SIG-M5 treated with dmso at 0.1 percent for 504 hours (cell line): ENCODE measurements at regions not wholly inside any gene's neighbourhood (a gene's known extent, or its start where the extent isn't known, plus 50 kb on each side); places are given as distances from the start of the nearest gene placed in this dataset.

Source experiments
- DNase-seq: peaks from one replicate; lab custom pipeline; 2025; ENCODE audit not compliant: unreplicated experiment; lab: John Stamatoyannopoulos, UW

GRCh38 chr18:61047794-61048193 is 285.4 kb upstream of the CDH20 start:
- no peak for DNase-seq

- no peak for DNase-seq
Observed at GRCh38 chr18:61057443-61057842, 275.8 kb upstream of the CDH20 start.

DNA sequence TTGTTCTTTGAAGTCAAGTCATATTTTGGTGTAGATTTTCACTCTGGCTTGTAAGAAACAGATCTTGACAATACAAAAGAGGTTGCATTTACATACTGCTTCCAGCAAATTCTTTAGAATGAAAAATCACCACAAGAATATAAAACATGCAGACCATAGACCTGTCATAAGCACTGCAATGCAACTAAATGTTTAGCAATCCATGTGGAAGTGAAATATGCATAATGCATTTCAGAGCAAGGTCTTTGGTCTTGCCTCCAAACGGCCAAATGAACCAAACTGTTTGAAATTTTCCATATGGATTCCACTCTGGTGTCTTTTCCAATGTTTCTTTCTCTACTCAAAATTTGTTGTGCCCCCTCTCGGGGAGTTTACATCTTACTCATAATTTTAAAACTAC is 271.0 kb upstream of the CDH20 start:
- DNase-seq, result no peak

- DNase-seq, result no peak
Observed at GRCh38 chr18:61064911-61065310, 268.3 kb upstream of the CDH20 start.

GRCh38 chr18:61076986-61077385 is 256.2 kb upstream of the CDH20 start:
- no peak for DNase-seq

DNA sequence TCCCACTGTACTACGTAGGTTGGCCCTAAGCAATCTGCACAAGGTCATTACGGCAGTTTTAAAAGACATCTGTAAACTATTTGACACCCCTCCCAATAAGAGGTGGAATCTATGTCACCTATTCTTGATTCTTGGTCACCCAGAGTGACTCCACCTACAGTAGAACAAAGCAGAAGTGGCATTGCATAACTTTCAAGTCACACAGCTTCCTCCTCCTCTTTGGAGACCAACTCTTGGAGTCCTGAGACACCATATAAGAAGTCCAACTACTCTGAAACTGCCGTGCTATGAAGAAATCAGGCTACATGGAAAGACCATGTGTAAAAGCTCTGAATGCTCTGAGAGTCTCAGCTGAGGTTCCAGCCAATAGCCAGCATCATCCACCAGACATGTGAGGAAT is 253.5 kb upstream of the CDH20 start:
- DNase-seq, result no peak

- DNase-seq, result no peak
Observed at GRCh38 chr18:61080954-61081528, 252.2 kb upstream of the CDH20 start.

GRCh38 chr18:61082976-61083630 is 250.1 kb upstream of the CDH20 start:
- no peak for DNase-seq

GRCh38 chr18:61085036-61085435 is 248.2 kb upstream of the CDH20 start:
- no peak for DNase-seq

DNA sequence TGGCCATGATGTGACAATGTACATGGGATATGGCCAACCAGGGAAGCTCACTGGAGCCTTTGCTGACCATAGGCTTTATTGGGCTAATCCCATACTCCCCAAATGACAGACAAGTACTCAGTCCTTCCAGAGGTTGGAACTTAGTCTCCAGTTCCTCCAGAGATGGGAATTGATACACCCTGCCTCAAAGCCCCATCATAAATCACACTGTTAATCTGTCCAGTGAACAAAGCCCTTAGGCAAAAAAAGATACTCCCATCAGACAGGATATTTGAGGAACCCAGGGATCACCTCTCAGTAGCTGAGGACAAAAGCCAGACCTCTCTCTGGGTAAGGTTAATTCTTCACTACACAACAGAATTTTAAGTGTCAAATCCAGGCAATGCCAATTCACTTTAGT is 247.5 kb upstream of the CDH20 start:
- DNase-seq, result no peak

GRCh38 chr18:61086657-61087056 is 246.6 kb upstream of the CDH20 start:
- DNase-seq, result no peak

- no peak for DNase-seq
Observed at GRCh38 chr18:61091379-61091778, 241.9 kb upstream of the CDH20 start.

DNA sequence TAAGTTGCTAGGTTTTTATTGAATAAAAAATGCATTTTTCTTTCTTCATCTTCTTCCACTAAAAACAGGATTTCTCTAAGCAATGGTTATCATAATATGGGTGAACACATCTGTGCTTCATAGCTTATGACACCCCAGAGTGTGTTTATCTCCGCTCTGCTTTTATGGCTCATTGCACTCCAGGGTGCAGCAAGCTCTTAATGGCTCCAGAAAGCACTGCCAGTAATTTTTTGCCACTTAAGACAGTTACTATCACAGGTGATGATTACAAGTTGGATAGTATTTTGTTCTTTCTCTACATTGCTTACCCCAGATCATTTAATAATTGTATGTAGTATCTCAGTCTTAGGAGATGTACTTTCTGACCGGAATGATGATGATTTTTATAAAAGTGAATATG is 239.3 kb upstream of the CDH20 start:
- no peak for DNase-seq

GRCh38 chr18:61096226-61096625 is 237.0 kb upstream of the CDH20 start:
- DNase-seq, result no peak

GRCh38 chr18:61107113-61107512 is 226.1 kb upstream of the CDH20 start:
- DNase-seq, result no peak

DNA sequence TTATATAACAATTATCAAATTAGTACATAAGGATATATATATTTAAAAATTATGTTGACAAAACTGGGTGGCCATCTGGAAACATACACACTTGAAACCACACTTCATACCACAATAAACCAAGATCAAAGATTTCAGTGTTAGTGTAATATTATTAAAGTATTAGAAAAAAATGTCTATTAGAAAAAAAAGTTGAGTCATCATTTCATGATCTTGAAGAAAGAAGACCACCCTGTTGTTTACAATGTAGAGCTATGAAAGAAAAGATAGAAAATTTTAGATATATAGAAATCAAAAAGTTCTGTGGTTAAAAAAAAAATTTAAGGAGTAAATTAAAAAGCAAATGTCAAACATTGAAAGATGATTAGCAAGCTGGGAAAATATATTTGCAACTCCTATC is 224.5 kb upstream of the CDH20 start:
- no peak for DNase-seq

- DNase-seq, result no peak
Observed at GRCh38 chr18:61123309-61123708, 209.9 kb upstream of the CDH20 start.

GRCh38 chr18:61127714-61128467 is 205.3 kb upstream of the CDH20 start:
- no peak for DNase-seq

- no peak for DNase-seq
Observed at GRCh38 chr18:61129001-61129400, 204.2 kb upstream of the CDH20 start.

GRCh38 chr18:61132031-61132430 is 201.2 kb upstream of the CDH20 start:
- no peak for DNase-seq

GRCh38 chr18:61133783-61134182 is 199.4 kb upstream of the CDH20 start:
- DNase-seq, result no peak

DNA sequence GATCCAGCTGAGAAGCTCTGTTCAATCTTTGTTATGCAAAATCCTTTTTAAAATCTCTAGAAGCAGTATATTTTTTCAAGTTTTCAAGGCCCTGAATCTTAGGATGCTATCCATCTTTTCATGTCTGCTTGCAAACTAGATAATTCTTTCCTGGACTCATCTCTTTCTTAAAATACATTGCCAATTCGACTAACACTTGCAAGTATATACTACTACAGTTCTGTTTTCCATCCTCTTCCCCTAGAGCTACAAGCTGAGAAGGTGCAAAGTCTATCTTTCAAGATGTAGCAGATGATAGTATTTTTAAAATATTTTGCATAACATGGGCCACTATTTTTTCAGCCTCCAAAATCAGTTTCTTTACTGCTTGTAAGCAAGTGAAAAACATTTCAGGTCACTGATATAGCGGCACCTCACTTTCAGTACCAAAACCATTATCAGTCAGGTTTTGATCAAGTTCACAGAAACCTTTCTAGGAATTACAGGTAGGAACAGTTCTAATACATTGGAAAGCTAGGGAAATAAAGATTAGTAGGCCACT is 196.4 kb upstream of the CDH20 start:
- DNase-seq, result no peak
